ENCODE measurements at regions not wholly inside any gene's neighbourhood (a gene's known extent, or its start where the extent isn't known, plus 50 kb on each side); places are given as distances from the start of the nearest gene placed in this dataset.

- no TSS peak for BruUV-seq (replicated peaks)
- H4K20me1 ChIP-seq (ENCODE audit: insufficient read depth, low read length) = no peaks in the 10 kb centered on the region
- DNase-seq (ENCODE audit: low spot score) = no peak
- ChIA-PET POLR2A (interaction anchor here (0.6 to 2.4 kb wide), 7 partner anchors 8 to 817 kb away, joined by 3 to 12 read pairs (median 6); a partner anchor contains a TSS), CTCF (ENCODE audit: unreplicated experiment) (no interaction called here)
- peak overlapping the region; percentile 56 for H2AFZ ChIP-seq (ENCODE audit: low read length)
- H3K4me2 ChIP-seq (ENCODE audit: low read length) = no peak overlapping the region
- intact Hi-C loops (cut with micrococcal nuclease; ENCODE audit: unreplicated experiment) = no loop called here
- no peak for TF ChIP-seq CTCF (conservative IDR thresholded peaks at IDR 0.05; ENCODE audit: low read length)
- no peak for TF ChIP-seq EZH2phosphoT487 (IDR thresholded peaks at IDR 0.05; ENCODE audit: borderline replicate concordance, low read depth, low read length)
- H3K36me3 ChIP-seq (ENCODE audit: insufficient read depth, low read length) = no peaks in the 10 kb centered on the region; the same call in 1 of the 2 replicates
- no peaks in the 10 kb centered on the region for H3K9me2 ChIP-seq (ENCODE audit: insufficient read depth, low read length)
- H3K4me3 ChIP-seq (ENCODE audit: low read depth, low read length, poor library complexity, severe bottlenecking) = no peak overlapping the region
- no peak overlapping the region for H3K27ac ChIP-seq (ENCODE audit: low read depth, low read length, poor library complexity, severe bottlenecking)
- H3K79me2 ChIP-seq (ENCODE audit: insufficient read depth, low read depth, low read length) = no peaks in the 10 kb centered on the region
- H3K9me3 ChIP-seq (ENCODE audit: low read length) = peaks cover 17% of the 10 kb centered on the region; the same call in 1 of the 2 replicates
- peaks cover 27% of the 10 kb centered on the region for H3K4me1 ChIP-seq (ENCODE audit: insufficient read depth, low read length, poor library complexity, severe bottlenecking)
Observed at GRCh38 chr6:26251354-26252076, 113.5 kb upstream of the BTN3A2 start.

GRCh38 chr6:26252077-26252472, 112.9 kb upstream of the BTN3A2 start:
- no peaks in the 10 kb centered on the region for H3K9me2 ChIP-seq (ENCODE audit: insufficient read depth, low read length)

More at GRCh38 chr6:26252077-26252472, 112.9 kb upstream of the BTN3A2 start:
- no TSS peak for BruUV-seq (replicated peaks)
- TF ChIP-seq EZH2phosphoT487 (IDR thresholded peaks at IDR 0.05; ENCODE audit: borderline replicate concordance, low read depth, low read length) = no peak
- TF ChIP-seq CTCF (conservative IDR thresholded peaks at IDR 0.05; ENCODE audit: low read length) = no peak
- intact Hi-C loops (cut with micrococcal nuclease; ENCODE audit: unreplicated experiment) = no loop called here
- H2AFZ ChIP-seq (ENCODE audit: low read length) = peak overlapping the region; percentile 56
- POLR2A ChIA-PET = interaction anchor here (0.5 to 2.4 kb wide), 3 partner anchors 36 to 818 kb away, joined by 3 to 11 read pairs (median 6); a partner anchor contains a TSS
- peaks cover 27% of the 10 kb centered on the region for H3K4me1 ChIP-seq (ENCODE audit: insufficient read depth, low read length, poor library complexity, severe bottlenecking)
- no peak overlapping the region for H3K4me3 ChIP-seq (ENCODE audit: low read depth, low read length, poor library complexity, severe bottlenecking)
- DNase-seq (ENCODE audit: low spot score) = no peak
- H3K79me2 ChIP-seq (ENCODE audit: insufficient read depth, low read depth, low read length) = no peaks in the 10 kb centered on the region
- no peak overlapping the region for H3K4me2 ChIP-seq (ENCODE audit: low read length)
- no peak overlapping the region for H3K27ac ChIP-seq (ENCODE audit: low read depth, low read length, poor library complexity, severe bottlenecking)
- H3K36me3 ChIP-seq (ENCODE audit: insufficient read depth, low read length) = no peaks in the 10 kb centered on the region; the same call in 1 of the 2 replicates
- H3K9me3 ChIP-seq (ENCODE audit: low read length) = peaks cover 17% of the 10 kb centered on the region; the same call in 1 of the 2 replicates
- CTCF ChIA-PET (ENCODE audit: unreplicated experiment) = no interaction called here
- H4K20me1 ChIP-seq (ENCODE audit: insufficient read depth, low read length) = no peaks in the 10 kb centered on the region
